ENCODE measurements at regions not wholly inside any gene's neighbourhood (a gene's known extent, or its start where the extent isn't known, plus 50 kb on each side); places are given as distances from the start of the nearest gene placed in this dataset.

DNA sequence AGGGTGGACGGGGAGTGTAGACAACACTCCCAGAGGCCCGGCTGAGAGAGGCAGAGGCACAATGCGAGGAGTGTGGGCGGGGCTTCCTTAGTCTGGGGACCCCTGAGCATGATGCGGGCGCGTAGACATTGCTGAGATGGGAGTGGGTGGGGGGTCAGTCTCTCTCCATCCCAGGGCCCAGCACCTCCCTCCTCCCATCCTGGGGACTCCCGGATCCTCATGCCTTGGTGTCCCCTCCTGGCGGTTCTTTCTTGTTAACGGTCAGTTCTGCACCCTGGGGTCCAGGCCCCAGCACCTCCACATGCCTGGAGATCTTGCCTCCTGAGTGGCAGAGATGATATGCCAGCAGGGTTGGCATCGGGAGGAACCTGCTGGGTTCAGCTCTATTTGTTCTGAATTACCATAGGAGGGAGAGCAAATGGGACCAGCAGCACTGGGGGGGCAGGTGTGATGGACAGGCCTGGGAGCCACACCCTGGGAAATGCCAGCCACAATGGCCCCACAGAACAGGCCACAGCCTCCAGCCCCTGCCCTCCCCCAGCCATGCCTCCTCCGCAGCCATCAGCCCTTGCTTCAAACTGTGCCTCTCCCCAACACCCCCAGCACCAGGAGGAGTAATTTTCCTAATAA is 55.7 kb downstream of the RTL6 start:
- no peak for DNase-seq (ENCODE audit: low spot score)
- no peak overlapping the region for H3K27ac ChIP-seq
- ChIA-PET CTCF (no interaction called here), POLR2A (ENCODE audit: low non-redundant PET) (no interaction called here)
- TF ChIP-seq, protein P1, sequence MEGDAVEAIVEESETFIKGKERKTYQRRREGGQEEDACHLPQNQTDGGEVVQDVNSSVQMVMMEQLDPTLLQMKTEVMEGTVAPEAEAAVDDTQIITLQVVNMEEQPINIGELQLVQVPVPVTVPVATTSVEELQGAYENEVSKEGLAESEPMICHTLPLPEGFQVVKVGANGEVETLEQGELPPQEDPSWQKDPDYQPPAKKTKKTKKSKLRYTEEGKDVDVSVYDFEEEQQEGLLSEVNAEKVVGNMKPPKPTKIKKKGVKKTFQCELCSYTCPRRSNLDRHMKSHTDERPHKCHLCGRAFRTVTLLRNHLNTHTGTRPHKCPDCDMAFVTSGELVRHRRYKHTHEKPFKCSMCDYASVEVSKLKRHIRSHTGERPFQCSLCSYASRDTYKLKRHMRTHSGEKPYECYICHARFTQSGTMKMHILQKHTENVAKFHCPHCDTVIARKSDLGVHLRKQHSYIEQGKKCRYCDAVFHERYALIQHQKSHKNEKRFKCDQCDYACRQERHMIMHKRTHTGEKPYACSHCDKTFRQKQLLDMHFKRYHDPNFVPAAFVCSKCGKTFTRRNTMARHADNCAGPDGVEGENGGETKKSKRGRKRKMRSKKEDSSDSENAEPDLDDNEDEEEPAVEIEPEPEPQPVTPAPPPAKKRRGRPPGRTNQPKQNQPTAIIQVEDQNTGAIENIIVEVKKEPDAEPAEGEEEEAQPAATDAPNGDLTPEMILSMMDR (conservative IDR thresholded peaks at IDR 0.05; ENCODE audit: low read depth), result no peak

DNA sequence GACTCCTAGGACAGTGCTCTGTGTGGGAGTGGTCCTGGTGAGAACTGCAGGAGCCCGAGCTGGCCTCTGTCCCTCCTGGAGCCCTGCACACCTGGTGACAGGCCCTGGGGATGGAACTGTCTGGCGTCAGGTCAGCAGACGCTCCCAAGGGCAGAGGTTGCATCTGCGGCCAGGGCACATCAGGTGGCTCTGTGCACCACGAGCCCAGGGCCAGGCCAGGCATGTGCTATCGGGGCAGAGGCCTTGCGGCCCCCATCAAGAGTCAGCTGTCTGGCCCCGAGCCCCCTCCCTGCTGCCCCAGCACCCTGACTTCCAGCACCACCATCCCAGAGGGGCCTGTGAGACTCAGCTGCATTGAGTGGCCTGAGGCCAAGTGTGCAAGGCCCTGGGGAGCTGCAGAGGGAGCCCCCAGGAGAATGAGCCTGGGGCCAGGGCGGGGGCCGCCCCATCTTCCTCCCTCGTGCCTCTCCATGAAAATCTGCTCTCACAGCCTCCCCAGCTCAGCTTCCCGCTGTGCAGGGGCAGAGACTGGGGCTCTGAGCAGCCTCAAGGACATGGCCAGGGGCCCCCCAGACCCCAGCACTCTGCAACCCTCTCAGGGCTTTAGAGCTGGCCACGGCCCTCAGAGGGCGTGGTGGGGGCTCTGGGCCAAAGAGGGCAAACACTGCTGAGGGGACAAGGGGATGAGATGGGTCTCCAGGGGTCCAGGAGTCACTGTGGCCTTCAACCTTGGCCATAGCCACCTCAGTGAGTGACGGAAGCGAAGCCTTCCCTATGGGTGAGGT is 56.4 kb downstream of the RTL6 start:
- DNase-seq (ENCODE audit: low spot score), result no peak
- ChIA-PET CTCF (no interaction called here), POLR2A (ENCODE audit: low non-redundant PET) (no interaction called here)
- no peak overlapping the region for H3K27ac ChIP-seq
- TF ChIP-seq, protein P1 (conservative IDR thresholded peaks at IDR 0.05; ENCODE audit: low read depth), result no peak

DNA sequence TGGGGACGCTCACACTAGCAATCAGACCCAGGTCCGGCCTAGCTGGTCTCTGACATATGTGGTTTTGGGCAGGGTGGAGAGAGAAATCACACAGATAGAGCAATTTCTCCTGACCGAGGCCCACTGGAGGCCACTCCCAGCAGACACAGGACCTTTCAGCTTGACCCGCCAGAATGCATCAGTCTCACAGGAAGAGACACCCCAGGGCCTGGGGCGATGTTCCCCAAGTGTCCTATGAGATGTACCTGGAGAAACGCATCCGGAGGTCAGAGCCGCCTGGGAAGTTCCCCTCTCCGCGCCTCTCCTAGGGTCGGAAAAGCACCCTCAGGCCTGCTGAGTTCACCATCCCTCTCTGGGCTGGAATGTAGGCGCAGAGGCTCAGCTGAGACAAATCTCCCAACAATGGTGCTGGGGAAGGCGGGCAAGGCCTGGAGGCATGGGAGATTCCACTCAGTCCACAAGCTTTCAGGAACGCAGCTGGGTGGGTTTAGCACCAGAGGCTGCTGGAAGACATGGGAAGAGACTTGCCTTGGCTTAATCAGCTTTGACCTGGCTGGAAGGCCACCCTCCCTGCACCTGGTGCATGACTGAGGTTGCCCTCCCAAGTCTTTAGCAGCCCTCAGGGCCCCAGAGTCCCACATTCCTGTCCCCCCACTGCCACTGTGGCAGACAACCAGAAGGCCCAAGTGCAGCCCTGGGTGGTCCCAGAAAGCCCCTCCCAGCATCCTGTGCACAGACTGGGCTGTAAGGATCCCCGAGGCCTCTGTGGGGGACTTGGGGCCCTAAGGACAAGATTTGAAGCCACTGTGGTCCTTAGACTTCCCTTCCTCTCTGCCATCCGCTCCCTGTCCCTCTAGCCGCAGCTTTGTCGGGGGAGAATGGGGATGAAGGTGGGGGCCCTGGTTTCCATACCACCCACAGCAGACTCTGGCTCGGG is 57.5 kb downstream of the RTL6 start:
- no peak overlapping the region for H3K27ac ChIP-seq
- CTCF ChIA-PET, result no interaction called here
- TF ChIP-seq, protein P1 (conservative IDR thresholded peaks at IDR 0.05; ENCODE audit: low read depth), result no peak
- DNase-seq (ENCODE audit: low spot score), result no peak
- POLR2A ChIA-PET (ENCODE audit: low non-redundant PET), result no interaction called here

DNA sequence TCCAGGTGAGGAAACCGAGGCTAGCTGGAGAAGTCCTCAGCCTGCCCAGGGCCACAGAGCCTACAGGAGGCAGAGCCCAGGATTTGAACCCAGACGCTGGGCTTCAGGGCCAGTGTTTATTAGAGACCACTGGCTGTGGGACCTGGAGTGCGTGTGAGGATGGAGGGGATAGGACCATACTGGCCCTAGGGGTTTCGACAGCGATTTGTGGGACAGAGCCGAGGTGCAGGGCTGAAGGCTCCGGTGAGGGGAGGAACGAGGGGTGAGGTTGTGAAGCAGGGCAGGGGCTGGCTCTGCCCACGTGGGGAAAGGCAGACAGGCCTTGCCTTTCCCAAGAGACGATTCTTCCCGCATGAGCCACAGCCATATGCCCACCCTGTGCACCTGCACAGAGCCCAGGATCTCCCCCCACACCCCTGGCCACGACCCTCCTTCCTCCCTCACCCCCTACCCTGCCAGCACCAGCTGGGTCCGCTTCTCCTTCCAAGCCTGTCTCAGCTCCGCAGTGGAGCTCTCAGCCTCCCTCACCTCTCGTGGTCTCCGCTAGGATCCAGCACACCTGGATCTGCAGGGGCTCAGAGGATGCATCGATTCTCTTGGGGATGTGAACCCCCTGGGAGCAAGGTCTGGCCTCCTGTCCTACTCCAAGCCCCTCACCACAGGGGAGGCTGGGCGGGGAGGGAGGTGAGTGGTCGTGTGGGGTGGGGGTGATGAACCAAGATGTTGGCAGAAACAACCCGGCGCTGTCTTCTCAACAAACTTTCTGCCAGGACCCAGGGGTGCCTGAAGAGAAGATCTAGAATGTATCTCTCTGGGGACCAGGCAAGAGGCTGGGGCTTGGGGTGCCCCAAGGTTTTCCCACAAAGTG is 58.4 kb downstream of the RTL6 start:
- ChIA-PET CTCF (no interaction called here), POLR2A (ENCODE audit: low non-redundant PET) (no interaction called here)
- H3K27ac ChIP-seq, result no peak overlapping the region
- TF ChIP-seq, protein P1 (conservative IDR thresholded peaks at IDR 0.05; ENCODE audit: low read depth), result no peak
- no peak for DNase-seq (ENCODE audit: low spot score)

DNA sequence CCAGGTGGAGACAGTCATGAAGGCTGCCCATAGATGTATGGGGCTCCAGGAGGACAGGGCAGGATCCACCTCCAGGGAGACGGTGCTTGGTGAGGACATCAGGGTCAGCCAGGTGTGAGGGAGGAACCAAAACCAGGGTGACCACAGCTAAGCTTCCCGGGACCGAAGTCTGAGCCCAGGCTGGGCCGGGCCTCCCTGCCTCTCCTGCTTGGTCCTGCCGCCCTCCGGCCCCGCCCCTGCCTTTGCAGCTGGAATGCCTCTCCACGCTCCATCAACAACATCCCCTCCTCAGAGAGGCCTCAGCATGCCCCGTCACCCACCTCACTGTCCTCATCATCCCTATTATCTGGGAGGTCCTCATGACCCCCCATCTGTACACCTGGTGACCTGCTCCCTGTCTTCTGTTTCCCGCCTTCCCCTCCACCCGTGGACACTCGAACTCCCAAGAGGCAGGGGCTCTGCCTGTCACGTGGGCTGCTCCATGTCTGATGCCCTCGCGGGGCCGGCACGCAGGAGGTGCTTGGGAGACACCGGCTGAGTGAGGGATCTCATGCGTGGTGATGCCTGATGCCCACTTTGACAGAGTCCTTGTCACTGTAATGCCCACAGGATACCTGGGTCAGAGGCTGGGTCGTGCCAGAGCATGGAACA is 59.4 kb downstream of the RTL6 start:
- H3K27ac ChIP-seq, result no peak overlapping the region
- TF ChIP-seq, protein P1 (conservative IDR thresholded peaks at IDR 0.05; ENCODE audit: low read depth), result no peak
- CTCF ChIA-PET, result no interaction called here
- POLR2A ChIA-PET (ENCODE audit: low non-redundant PET), result no interaction called here
- no peak for DNase-seq (ENCODE audit: low spot score)

Data from RWPE1 (cell line).